ENCODE measurements at regions not wholly inside any gene's neighbourhood (a gene's known extent, or its start where the extent isn't known, plus 50 kb on each side); places are given as distances from the start of the nearest gene placed in this dataset.

- TF ChIP-seq CTCF (IDR thresholded peaks at IDR 0.05; ENCODE audit: insufficient read depth, low read depth, low read length), result no peak
- TF ChIP-seq EZH2 (IDR thresholded peaks at IDR 0.05; ENCODE audit: insufficient read depth, low read length), result no peak
Observed at GRCh38 chr21:28635541-28635940, 357.1 kb downstream of the LTN1 start.
